ENCODE measurements at regions not wholly inside any gene's neighbourhood (a gene's known extent, or its start where the extent isn't known, plus 50 kb on each side); places are given as distances from the start of the nearest gene placed in this dataset.

DNA sequence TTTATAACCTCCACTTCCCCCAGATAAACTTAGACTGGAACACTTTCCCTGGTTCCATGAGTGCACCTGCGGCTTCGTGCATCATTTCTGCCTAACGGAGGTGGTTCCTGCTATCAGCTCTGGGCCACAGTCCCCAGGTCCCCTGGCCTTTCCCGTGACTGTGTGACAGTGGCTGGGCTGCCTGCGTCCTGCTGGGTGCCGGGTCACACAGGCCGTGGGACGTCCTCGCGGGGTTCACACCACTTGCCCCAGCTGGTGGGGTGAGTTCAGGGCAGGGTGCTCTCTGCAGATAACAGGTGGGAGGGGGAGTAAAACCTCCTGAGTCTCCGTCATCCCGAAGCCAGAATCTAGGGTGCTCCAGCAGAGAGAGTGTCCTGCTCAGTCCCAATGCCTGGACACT lies 58.7 kb upstream of the CFAP46 start:
- TF ChIP-seq JUN (CRISPR knock-in tag; IDR thresholded peaks at IDR 0.05) = no peak
- no peak for TF ChIP-seq CTCF (IDR thresholded peaks at IDR 0.05)
- TF ChIP-seq SP1 (CRISPR knock-in tag; conservative IDR thresholded peaks at IDR 0.05) = no peak
- no peak for TF ChIP-seq ZNF512 (CRISPR knock-in tag; IDR thresholded peaks at IDR 0.05; ENCODE audit: borderline replicate concordance)
- TF ChIP-seq HMGXB4 (CRISPR knock-in tag; IDR thresholded peaks at IDR 0.05) = no peak
- TF ChIP-seq, protein P1, sequence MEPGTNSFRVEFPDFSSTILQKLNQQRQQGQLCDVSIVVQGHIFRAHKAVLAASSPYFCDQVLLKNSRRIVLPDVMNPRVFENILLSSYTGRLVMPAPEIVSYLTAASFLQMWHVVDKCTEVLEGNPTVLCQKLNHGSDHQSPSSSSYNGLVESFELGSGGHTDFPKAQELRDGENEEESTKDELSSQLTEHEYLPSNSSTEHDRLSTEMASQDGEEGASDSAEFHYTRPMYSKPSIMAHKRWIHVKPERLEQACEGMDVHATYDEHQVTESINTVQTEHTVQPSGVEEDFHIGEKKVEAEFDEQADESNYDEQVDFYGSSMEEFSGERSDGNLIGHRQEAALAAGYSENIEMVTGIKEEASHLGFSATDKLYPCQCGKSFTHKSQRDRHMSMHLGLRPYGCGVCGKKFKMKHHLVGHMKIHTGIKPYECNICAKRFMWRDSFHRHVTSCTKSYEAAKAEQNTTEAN (CRISPR knock-in tag; IDR thresholded peaks at IDR 0.05) = no peak
- TF ChIP-seq USF1 (CRISPR knock-in tag; IDR thresholded peaks at IDR 0.05) = no peak
- TF ChIP-seq, protein P2, sequence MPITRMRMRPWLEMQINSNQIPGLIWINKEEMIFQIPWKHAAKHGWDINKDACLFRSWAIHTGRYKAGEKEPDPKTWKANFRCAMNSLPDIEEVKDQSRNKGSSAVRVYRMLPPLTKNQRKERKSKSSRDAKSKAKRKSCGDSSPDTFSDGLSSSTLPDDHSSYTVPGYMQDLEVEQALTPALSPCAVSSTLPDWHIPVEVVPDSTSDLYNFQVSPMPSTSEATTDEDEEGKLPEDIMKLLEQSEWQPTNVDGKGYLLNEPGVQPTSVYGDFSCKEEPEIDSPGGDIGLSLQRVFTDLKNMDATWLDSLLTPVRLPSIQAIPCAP (CRISPR knock-in tag; IDR thresholded peaks at IDR 0.05) = no peak
- TF ChIP-seq GABPB1 (CRISPR knock-in tag; IDR thresholded peaks at IDR 0.05) = no peak
- no peak for TF ChIP-seq MXD4 (CRISPR knock-in tag; IDR thresholded peaks at IDR 0.05; ENCODE audit: borderline replicate concordance)
- TF ChIP-seq NFE2L1 (CRISPR knock-in tag; IDR thresholded peaks at IDR 0.05) = no peak

All from WTC11 (cell line).